Sigmoid colon (tissue), 6 donors: ENCODE measurements at regions not wholly inside any gene's neighbourhood (a gene's known extent, or its start where the extent isn't known, plus 50 kb on each side); places are given as distances from the start of the nearest gene placed in this dataset.

Experiments used
- DNase-seq: peaks from one replicate; pipeline ENCODE4 v3.0.0-alpha.2; 2019
- H3K27ac ChIP-seq, 4 donors: fragments of 200-600 bp; sonication (generic); one replicate each; pipeline ENCODE4 v1.5.1; 2016 to 2019; ENCODE audit warnings: mild to moderate bottlenecking in 1 of 4
- H3K27me3 ChIP-seq, 3 donors: fragments of 200-600 bp; sonication (generic); one replicate each; pipeline ENCODE4 v1.5.1; 2019; ENCODE audit warnings: mild to moderate bottlenecking in 1 of 3
- H3K36me3 ChIP-seq, 4 donors: fragments of 200-600 bp; sonication (generic); one replicate each; pipeline ENCODE4 v1.5.1; 2016 to 2019
- H3K4me1 ChIP-seq, 4 donors: fragments of 200-600 bp; sonication (generic); one replicate each; pipeline ENCODE4 v1.5.1; 2017 to 2019
- H3K4me3 ChIP-seq, 4 donors: fragments of 200-600 bp; sonication (generic); one replicate each; pipeline ENCODE4 v1.5.1; 2017 to 2019; ENCODE audit warnings: mild to moderate bottlenecking in 2 of 4, moderate library complexity in 1 of 4
- H3K9me3 ChIP-seq, 4 donors: fragments of 200-600 bp in 3 of 4; sonication (generic) in 3 of 4; one replicate each; pipeline versions ENCODE4 v1.5.1 to v1.6.1; 2013 to 2019
- EP300 ChIP-seq, 4 donors: sonication (generic); formaldehyde crosslinking; IDR thresholded peaks; one replicate each; pipeline ENCODE4 v1.6.1; 2017; ENCODE audit warnings: antibody characterized with exemption in 4 of 4
- POLR2A ChIP-seq, 2 donors: fragments of 450-650 bp; IDR thresholded peaks; one replicate each; pipeline ENCODE4 v1.6.1; 2016; ENCODE audit warnings: antibody characterized with exemption in 2 of 2, mild to moderate bottlenecking in 2 of 2, moderate library complexity in 2 of 2
- POLR2AphosphoS5 ChIP-seq, 4 donors: sonication (generic); formaldehyde crosslinking; IDR thresholded peaks; one replicate each; pipeline ENCODE4 v1.6.1; 2017; ENCODE audit warnings: antibody characterized with exemption in 4 of 4
- WGBS, 2 donors: extraction: QIAGEN DNeasy Blood & Tissue Kit; methylation state at CpG; one replicate each; pipeline ENCODE4 v1.1.7; 2013; 5-methylcytosine and 5-hydroxymethylcytosine counted together
- intact Hi-C: fragments of 100-400 bp; cut with DNase I; formaldehyde crosslinking; loops from one replicate; pipeline ENCODE4 v1.15.1; 2023
- TF ChIP-seq, protein P1 (sequence below), 4 experiments: fragments of 450-650 bp in 3 of 4; fragments of 200-600 bp in 1 of 4; IDR thresholded peaks; one replicate each; pipeline ENCODE4 v1.5.1; 2016 to 2019; ENCODE audit warnings: antibody characterized with exemption in 4 of 4, mild to moderate bottlenecking in 3 of 4, moderate library complexity in 2 of 4
- donor health status: healthy with polysubstance abuse.
- donor health status: healthy.

DNA sequence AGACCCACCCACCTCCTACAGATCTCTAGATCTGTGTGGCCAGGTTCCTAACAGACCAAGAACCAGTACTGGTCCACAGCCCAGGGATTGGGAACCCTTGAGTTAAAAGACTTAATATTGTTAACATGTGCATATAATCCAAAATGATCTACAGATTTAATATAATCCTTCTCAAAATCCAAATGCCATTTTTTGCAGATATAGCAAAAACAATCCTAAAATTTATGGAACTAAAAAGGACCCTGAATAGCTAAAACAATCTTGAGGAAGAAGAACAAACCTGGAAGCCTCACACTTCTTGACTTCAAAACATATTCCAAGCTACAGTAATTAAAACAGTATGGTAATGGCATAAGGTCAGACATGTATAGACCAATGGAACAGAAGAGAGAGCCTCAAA lies 206.9 kb upstream of the SIX2 start:
- Histone ChIP-seq H3K4me3 (no peak overlapping the region), H3K27ac (no peak overlapping the region), H3K36me3 (no peaks in the 10 kb centered on the region), H3K9me3 (no peaks in the 10 kb centered on the region), H3K27me3 (no peaks in the 10 kb centered on the region), H3K4me1 (no peaks in the 10 kb centered on the region)
- no peak for DNase-seq
- TF ChIP-seq EP300 (IDR thresholded peaks at IDR 0.05) (no peak), POLR2A (IDR thresholded peaks at IDR 0.05) (no peak), POLR2AphosphoS5 (IDR thresholded peaks at IDR 0.05) (no peak)
- TF ChIP-seq, protein P1, sequence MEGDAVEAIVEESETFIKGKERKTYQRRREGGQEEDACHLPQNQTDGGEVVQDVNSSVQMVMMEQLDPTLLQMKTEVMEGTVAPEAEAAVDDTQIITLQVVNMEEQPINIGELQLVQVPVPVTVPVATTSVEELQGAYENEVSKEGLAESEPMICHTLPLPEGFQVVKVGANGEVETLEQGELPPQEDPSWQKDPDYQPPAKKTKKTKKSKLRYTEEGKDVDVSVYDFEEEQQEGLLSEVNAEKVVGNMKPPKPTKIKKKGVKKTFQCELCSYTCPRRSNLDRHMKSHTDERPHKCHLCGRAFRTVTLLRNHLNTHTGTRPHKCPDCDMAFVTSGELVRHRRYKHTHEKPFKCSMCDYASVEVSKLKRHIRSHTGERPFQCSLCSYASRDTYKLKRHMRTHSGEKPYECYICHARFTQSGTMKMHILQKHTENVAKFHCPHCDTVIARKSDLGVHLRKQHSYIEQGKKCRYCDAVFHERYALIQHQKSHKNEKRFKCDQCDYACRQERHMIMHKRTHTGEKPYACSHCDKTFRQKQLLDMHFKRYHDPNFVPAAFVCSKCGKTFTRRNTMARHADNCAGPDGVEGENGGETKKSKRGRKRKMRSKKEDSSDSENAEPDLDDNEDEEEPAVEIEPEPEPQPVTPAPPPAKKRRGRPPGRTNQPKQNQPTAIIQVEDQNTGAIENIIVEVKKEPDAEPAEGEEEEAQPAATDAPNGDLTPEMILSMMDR (IDR thresholded peaks at IDR 0.05) = no peak
- intact Hi-C loops = loop anchor here (5.0 kb wide), 1 partner anchor 66 kb away; no protein-coding TSS in a partner anchor

DNA sequence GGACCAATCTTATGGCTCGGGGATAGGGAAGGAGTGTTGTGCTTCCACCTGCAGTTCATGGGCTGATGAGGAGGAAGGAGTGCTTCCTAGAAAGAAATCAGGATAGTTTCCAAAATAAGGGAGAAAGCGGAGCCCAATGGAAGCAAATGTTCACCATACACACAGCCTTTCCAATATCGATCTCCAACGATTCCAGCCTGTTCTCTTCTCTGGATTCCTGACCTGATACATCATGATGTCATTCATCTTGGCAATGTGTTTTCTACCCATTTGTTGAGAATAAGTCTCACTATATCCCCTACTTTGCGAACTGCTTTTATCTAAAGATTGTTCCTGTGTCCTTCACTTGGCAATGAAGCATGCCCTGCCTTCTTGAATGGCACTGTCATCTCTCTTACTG lies 205.3 kb upstream of the SIX2 start:
- Histone ChIP-seq H3K9me3 (no peaks in the 10 kb centered on the region), H3K36me3 (no peaks in the 10 kb centered on the region), H3K27ac (no peak overlapping the region), H3K27me3 (no peaks in the 10 kb centered on the region), H3K4me1 (no peaks in the 10 kb centered on the region), H3K4me3 (no peak overlapping the region)
- TF ChIP-seq EP300 (IDR thresholded peaks at IDR 0.05) = no peak
- WGBS, 2 donors = 94 to 96% methylated on average over 5 of the region's 5 CpGs
- no peak for DNase-seq
- intact Hi-C loops = no loop called here

DNA sequence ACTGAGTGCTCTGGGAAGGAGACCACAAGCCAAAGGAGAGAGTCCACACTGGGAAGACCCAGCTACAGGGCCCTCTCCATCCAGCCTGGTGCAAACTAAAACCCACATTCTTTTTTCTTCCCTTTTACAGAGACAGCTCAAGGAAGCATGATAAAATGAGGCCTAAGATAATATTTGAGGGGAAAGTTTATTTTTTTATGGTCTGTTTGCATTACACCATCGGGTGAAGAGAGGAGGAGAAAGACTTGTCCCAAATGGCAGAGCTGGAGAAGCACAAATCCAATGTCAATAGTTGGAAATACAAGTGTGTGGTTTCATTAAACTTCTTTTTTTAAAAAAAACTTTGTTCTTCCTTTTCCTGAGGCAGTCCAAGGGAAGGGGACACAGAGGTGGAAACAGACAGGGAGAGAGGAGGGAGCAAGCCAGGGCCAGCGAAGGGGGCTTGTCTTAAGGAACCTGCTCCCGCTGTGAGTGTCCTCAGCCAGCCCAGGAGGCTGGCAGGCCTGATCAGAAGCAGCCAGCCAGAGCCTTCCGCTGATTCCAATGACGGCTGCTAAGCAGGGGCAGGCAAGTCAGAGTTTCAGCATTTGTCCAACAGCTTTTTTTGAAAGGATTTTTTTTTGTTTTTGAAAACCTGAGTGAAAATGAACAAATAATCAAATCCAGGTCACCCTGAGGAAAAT lies 203.8 kb upstream of the SIX2 start:
- WGBS, 2 donors = 52 to 65% methylated on average over 5 of the region's 5 CpGs
- TF ChIP-seq POLR2AphosphoS5 (IDR thresholded peaks at IDR 0.05) = no peak
- Histone ChIP-seq H3K36me3 (no peaks in the 10 kb centered on the region), H3K27ac (no peak overlapping the region), H3K27me3 (no peaks in the 10 kb centered on the region), H3K4me3 (no peak overlapping the region), H3K9me3 (no peaks in the 10 kb centered on the region), H3K4me1 (no peaks in the 10 kb centered on the region)
- intact Hi-C loops = no loop called here
- no peak for DNase-seq

DNA sequence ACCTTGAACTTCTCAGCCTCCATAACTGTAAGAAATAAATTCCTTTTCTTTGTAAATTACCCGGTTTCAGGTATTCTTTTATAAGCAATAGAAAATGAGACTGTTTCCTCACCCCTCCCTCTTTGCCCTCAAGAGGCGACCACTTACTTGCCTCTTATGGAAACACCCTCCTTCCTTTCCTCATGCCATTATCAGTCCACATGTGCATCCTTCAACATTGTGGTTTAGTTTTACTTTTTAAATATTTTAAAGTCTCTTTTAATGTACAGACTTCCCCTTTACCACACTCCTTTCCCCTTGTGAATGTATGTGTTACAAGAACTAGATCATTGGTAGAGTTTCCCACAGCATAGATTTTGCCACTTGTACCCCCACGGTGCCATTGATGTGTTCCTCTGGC lies 202.4 kb upstream of the SIX2 start:
- 52 to 77% methylated on average over 3 of the region's 3 CpGs for WGBS, 2 donors
- Histone ChIP-seq H3K9me3 (no peaks in the 10 kb centered on the region), H3K27ac (no peak overlapping the region), H3K27me3 (no peaks in the 10 kb centered on the region), H3K4me3 (no peak overlapping the region), H3K4me1 (no peaks in the 10 kb centered on the region), H3K36me3 (no peaks in the 10 kb centered on the region)
- DNase-seq = no peak
- TF ChIP-seq POLR2A (IDR thresholded peaks at IDR 0.05) = no peak
- TF ChIP-seq, protein P1 (IDR thresholded peaks at IDR 0.05) = no peak
- intact Hi-C loops = no loop called here

DNA sequence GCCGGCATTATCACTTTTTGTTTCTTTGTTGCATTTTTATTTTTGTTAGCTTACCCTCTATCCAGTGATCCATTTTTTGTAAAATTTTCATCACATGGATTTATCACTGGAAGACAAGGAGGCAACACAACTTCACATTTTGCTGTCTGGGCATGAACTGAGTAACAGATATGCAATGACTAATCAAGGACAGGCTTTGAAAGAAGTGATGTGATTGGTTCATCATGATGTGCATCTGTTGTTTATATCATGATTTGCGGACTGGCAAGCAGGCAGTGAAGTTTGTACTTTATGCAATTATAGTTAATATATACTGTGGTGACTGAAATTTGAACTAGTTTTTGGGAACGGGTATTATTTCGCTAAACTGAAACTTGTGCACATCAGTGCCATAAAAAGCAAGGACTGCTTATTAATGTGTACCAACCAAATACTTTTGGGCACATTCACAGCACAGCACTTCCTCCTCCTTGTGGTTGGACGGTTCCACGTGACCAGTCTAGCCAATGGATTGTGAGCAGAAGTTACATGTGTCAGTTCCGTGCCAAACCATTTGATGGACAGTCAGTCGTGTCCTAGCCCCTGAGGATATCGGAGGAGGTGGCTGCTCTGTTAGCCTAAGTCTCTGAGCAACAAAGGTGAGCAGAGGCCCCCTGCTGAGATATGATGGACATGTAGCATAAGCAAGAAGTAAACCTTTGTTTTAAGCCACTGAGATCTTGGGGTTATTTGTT lies 201.4 kb upstream of the SIX2 start:
- WGBS, 2 donors = 90% methylated on average over 9 of the region's 9 CpGs
- TF ChIP-seq, protein P1 (IDR thresholded peaks at IDR 0.05) = no peak
- TF ChIP-seq EP300 (IDR thresholded peaks at IDR 0.05) (no peak), POLR2A (IDR thresholded peaks at IDR 0.05) (no peak), POLR2AphosphoS5 (IDR thresholded peaks at IDR 0.05) (no peak)
- intact Hi-C loops = no loop called here
- Histone ChIP-seq H3K36me3 (no peaks in the 10 kb centered on the region), H3K27me3 (no peaks in the 10 kb centered on the region), H3K4me1 (no peaks in the 10 kb centered on the region), H3K4me3 (no peak overlapping the region), H3K27ac (no peak overlapping the region), H3K9me3 (no peaks in the 10 kb centered on the region)
- DNase-seq = no peak

DNA sequence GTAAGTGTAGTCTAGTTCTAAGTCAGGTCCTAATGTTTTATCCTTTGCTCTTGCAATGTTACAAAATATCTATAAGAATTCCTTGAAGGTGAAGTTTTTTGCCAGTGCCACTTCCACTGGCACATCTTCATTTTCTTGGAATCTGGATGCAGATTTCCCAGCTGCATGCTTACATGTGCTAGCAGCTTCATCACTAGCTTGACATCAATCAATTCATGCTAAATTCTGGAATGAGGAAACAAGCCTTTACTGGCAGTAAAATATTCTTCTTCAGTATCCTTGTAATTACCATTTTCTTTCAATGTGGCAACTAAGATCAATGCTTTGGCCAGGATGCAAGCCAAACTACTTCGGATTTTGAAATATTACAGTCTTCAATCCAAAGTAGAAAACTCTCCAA lies 200.6 kb upstream of the SIX2 start:
- intact Hi-C loops = no loop called here
- no peak for TF ChIP-seq EP300 (IDR thresholded peaks at IDR 0.05)
- no peak for TF ChIP-seq POLR2AphosphoS5 (IDR thresholded peaks at IDR 0.05)
- TF ChIP-seq POLR2A (IDR thresholded peaks at IDR 0.05) = no peak
- TF ChIP-seq, protein P1 (IDR thresholded peaks at IDR 0.05) = no peak
- WGBS, 2 donors = 80 to 90% methylated on average over 1 of the region's 1 CpG
- Histone ChIP-seq H3K4me3 (no peak overlapping the region), H3K9me3 (no peaks in the 10 kb centered on the region), H3K27me3 (no peaks in the 10 kb centered on the region), H3K4me1 (no peaks in the 10 kb centered on the region), H3K36me3 (no peaks in the 10 kb centered on the region), H3K27ac (no peak overlapping the region)
- DNase-seq = no peak
